ENCODE measurements at regions not wholly inside any gene's neighbourhood (a gene's known extent, or its start where the extent isn't known, plus 50 kb on each side); places are given as distances from the start of the nearest gene placed in this dataset.

- TF ChIP-seq POLR2A (IDR thresholded peaks at IDR 0.05; ENCODE audit: low read depth, low read length) (no peak), TAF1 (IDR thresholded peaks at IDR 0.05; ENCODE audit: borderline replicate concordance, low read depth, low read length) (no peak), POLR2AphosphoS5 (IDR thresholded peaks at IDR 0.05; ENCODE audit: low read depth, low read length) (no peak)
Observed at GRCh38 chr18:60996326-60996725, 336.9 kb upstream of the CDH20 start.
